Ramos (cell line): ENCODE measurements at regions not wholly inside any gene's neighbourhood (a gene's known extent, or its start where the extent isn't known, plus 50 kb on each side); places are given as distances from the start of the nearest gene placed in this dataset.

Experiments
- in situ Hi-C: fragments of 300-500 bp; cut with MboI; formaldehyde crosslinking; loops from one replicate; pipeline ENCODE4 v1.14.3; 2022; ENCODE audit warnings: low sequenced_read_pairs; ENCODE audit not compliant: unreplicated experiment

DNA sequence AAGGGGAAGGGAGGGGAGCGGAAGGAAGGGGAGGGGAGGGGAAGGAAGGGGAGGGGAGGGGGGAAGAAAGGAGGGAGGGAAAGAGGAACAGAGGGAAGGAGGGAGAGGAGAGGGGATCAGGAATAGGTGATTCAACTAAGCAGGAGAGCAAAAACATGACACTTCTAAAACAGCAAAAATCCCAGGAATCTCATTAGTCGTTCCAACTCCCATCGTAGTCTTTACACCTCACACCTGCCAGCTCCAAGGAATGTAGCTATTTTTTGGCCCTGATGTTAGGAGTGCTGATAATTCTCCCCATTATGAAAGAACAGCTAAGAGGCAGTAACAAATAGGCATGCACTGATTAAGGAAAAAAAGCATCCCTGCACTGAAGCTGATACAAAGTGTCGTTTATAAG lies 709.9 kb upstream of the PKDCC start:
- in situ Hi-C loops = no loop called here

DNA sequence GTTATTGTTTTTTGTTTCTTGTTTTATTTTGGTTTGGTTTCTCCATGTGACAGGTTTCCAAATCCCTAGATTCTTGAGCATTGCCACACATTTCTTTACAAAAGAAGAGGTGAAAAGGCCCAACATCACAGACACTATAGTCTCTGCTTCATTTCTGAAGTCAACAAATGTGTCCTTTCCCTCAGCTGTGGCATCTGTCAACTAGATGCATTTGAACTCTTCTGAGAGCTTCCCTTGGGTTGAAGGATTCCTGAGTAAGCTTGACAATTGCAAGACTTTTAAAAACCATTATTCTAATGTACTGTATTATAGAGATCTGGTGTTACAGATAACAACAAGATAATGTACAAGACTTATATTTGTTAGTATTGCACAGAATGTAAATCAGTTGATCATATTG lies 703.3 kb upstream of the PKDCC start:
- in situ Hi-C loops = no loop called here

DNA sequence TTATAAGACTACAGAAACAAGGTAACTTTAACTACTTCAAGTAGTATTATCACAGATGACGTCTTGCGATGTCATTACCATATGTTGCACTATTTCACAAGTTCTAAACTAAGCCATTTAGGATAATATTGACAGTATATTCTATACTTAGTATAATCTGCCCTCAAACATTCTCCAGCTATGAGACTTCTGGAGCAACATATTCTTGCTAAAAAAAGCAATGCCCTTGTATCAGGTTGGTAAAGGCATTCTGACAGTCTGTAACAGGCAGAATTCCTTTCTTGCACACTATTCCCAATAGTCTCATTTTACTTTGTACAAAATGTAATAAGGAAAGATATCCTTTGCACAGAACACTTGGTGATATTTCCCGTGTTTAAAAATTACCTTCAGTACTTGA lies 694.8 kb upstream of the PKDCC start:
- in situ Hi-C loops = no loop called here

DNA sequence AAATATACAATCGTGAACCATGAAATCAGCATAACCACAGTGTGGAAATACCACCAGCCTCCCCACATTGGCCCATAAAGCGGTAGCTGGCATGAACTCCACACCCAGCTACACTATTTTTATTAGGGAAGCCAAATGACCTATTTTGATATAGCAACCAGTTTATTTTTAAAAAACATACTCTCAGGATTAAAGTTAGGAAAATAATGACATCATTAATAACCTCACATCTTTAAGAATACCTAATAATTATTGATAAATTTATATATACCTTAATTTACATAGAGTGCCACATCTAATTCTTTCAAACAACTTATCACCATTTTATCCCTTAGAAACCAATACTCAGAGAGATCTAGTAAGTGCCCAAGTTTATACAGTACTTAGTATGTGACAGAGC lies 692.0 kb upstream of the PKDCC start:
- in situ Hi-C loops = no loop called here

DNA sequence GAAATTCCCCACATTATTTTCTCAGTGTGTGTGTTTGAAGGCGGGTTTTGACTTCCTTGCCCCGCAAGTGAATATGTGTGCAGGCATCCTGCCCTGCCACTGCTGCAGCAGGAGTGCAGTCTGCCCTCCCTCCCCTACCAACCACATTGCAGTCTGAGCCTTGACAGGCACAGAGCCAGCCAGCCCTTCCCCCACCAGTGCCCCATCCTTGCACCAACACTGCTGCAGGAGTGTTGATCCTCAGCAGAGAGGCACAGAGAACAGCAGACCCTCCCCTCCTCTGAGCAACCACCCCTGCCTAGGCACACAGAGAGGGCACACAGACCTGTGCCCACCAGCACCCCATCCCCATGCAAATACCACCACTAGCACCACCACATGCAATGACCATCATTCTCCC lies 683.0 kb upstream of the PKDCC start:
- in situ Hi-C loops = no loop called here

DNA sequence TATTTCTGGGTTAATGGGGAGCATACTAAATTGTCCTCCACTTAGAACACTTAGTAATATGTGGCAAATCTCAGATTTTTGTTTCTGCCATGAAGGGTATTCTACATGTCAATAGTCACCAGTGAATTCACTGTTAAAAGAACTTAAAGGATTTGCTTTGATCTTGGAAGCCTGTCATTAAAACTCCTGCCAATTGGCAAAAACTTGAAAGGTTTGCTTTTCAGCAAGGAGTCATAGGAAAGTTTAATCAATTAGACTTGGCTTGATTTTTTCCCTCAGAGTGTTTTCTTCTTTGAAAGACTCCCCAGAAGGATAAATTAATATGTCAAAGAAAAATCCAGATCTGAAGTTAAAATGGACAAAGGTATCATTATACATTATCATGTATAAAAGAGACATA lies 671.9 kb upstream of the PKDCC start:
- in situ Hi-C loops = no loop called here

DNA sequence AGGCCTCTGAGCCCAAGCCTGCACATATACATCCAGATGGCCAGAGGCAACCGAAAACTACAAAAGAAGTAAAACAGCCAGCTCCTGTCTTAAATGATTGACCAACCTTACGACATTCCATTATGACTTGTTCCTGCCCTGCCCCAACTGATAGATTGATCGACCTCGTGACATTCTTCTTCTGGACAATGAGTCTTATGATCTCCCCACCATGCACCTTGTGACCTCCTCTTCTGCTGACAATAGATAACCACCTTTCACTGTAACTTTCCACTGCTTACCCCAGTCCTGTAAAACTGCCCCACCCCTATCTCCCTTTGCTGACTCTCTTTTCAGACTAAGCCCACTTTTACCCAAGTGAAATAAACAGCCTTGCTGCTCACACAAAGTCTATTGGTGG lies 670.0 kb upstream of the PKDCC start:
- in situ Hi-C loops = no loop called here

DNA sequence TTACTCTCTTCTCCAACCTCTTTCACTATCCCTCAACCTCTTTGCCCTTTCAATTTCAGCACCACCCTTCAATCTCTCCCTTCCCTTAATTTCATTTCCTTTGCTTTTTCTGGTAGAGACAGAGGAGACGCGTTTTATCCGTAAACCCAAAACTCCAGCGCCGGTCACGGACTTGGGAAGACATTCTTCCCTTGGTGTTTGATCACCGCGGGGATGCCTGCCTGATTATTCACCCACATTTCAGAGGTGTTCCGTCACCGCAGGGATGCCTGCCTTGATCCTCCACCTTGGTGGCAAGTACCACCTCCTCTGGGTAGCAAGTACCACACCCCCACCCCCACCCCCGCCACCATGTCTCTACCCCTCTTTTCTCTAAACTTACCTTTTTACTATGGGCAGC lies 669.4 kb upstream of the PKDCC start:
- in situ Hi-C loops = no loop called here

DNA sequence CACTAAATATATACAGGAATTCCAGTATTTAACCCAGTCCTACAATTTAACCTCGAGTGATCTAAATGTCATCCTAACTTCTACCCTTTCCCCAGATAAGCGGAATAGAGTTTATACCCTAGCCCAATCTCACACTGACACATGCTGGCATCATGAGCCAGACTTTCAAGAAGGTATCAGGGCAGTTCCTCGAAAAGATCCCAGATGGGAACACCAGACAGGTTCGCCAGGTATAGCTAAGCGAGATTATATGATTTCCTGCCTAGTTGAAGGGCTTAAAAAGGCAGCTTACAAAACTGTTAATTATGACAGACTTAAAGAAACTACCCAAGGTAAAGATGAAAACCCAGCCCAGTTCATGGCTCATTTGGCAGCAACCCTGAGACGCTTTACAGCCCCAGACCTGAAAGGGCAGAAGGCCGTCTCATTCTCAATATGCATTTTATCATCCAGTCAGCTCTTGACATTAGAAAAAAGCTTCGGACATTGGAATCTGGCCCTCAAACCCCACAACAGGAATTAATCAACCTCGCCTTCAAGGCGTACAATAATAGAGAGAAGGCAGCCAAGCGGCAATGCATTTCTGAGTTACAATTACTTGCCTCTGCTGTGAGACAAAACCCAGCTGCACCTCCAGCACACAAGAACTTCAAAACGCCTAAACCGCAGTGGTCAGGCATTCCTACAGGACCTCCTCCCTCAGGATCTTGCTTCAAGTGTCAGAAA lies 668.2 kb upstream of the PKDCC start:
- in situ Hi-C loops = no loop called here

DNA sequence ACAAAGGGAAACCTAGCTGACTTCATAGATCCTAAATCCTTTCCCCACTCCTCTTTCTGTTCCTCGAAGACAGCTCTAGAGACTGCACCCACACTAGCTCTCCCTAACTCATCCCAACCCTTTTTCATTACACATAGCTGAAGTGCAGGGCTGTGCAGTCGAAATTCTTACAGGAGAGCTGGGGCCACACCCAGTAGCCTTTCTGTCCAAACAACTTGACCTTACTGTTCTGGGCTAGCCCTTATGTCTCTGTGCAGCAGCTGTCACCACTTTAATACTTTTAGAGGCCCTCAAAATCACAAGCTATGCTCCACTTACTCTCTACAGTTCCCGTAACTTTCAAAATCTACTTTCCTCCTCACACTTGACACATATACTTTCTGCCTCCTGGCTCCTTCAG lies 666.1 kb upstream of the PKDCC start:
- in situ Hi-C loops = no loop called here

DNA sequence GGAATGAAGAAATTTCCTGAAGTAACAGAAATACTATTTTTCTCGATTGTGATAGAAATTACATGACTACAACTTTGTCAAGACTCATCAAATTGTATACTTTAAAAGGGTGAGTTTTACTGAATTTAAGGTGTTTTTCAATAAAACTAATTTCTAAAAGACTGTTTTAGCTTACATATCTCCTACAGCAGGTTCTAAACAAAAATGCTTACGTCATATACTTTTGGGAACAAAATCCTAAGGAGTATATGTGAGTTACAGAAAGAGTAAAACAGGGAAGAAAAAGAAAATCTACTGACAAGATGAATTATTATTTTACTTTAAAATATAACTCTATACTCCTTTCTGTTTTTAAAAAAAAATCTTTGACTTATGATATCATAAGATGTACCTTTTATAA lies 660.3 kb upstream of the PKDCC start:
- in situ Hi-C loops = no loop called here

DNA sequence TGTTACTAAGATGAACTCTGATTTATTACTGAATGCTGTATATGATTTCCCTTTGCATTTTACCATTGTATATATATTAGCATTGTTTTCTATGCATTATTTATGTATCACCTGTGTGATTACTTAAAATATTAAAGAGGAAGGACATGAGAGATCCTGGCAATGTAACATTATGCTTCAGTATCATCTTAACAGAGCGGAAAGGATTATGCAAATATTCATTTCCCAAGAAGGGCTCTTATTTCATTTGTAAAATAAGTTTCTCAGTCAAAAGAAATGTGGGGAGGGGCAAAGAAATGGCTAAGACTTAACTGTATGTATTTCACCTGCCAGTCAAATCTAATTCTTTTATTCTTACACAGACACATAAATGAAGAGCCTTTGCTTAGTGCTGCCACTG lies 654.2 kb upstream of the PKDCC start:
- in situ Hi-C loops = no loop called here

DNA sequence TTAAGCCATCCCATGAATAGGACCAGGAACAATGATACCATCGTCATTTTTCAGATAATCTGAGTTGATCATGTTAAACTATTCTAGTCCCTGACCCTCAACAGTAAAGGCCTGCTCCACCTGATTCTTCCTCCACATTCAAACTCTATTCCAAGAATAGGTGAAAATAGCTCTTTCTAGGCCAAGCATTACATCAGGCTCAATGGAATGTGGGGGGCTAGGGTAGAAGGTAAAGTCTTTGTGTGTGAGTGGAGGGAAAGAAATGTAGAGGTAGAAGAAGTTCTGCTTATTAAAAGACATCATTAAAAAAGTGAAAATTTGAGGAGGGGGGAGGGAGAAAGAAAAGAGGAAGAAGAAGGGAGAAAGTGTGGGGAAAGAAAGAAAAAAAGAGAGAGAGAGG lies 653.3 kb upstream of the PKDCC start:
- in situ Hi-C loops = no loop called here

DNA sequence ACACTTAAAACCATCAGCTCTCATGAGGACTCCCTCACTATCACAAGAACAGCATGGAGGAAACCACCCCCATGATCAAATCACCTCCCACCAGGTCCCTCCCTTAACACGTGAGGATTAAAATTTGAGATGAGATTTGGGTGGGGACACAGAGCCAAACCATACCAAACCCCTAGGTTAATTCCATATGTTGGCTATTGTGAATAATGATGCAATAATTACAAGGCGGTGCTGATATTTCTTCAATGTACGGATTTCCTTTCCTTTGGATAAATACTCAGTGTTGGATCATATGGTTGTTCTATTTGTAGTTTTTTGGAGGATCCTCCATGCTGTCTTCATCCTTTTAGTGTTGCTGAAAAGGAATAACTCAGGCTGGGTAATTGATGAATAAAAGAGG lies 652.1 kb upstream of the PKDCC start:
- in situ Hi-C loops = no loop called here

DNA sequence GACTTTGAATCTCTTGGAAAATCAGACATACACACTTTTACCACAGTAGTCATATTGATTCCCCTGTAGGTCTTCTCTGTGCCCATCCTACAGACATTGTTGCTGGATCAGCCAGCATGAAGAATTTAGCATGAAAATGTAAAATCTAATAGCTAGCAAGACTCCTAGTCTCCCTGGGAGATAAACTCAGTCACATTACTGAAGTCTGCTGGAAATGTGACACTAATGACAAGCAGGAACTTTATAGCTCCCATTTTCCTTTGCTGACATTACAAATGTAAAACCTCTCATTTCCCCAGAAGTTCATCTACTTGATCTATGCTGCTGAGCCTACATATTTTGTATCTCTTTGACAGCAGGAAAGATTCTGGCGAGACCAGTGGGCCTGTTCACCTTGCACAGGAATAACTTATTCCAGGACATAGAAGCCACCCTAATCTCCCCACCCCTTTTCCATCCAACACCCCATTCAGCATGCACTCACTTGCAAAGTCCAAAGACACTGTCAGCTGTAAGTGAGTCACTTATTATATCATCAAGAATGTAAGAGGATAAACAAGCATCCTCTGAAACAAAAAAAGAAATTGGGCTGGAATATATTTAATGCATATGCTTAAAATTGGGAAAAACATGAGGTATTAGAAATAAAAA lies 648.3 kb upstream of the PKDCC start:
- in situ Hi-C loops = loop anchor here (25.0 kb wide), 1 partner anchor 388 kb away; no protein-coding TSS in a partner anchor

DNA sequence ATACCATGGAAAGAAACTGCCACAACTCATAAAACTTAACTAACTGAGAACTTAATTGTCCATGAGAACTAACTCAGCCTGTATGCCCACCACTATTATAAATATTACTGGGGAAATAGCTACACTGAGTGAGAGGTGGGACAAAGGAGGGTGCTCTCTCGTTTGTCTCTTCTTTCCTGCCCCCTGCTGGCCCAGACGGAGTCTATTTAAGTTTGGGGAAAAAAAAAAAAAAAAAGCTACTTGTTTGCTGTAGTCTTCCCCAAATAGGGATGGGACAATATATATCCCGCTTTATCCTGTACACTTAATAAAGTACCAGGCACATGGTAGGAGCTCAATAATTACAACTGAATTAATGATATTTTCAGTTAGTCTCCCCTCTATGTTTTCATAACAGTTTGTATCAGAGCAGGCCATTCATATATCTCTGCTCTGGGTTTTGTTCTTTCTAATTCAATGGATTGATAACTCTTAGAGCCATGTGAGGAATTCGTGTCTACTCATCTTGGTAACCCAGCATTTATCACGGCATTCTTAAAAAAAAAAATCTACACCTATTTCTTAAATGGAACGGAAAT lies 647.6 kb upstream of the PKDCC start:
- in situ Hi-C loops = loop anchor here (25.0 kb wide), 1 partner anchor 387 kb away; no protein-coding TSS in a partner anchor

DNA sequence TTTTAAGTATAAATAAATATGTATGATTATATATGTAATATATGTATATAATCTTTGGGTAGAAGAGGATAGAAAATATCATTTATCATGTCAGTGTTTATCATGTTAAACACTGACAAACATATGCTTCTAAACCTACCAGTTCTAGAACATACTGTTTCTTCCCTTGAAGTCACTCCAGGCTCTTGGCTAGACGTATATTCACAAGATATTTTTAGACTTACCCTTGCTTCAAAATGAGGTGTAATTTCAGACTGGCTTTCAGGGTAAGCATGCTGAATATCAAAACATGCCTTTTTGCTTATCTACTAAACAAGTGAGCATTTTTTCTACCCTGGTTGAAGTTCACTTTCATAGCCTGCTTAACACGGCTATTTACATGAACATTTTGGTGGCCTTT lies 642.4 kb upstream of the PKDCC start:
- in situ Hi-C loops = loop anchor here (25.0 kb wide), 1 partner anchor 382 kb away; no protein-coding TSS in a partner anchor

DNA sequence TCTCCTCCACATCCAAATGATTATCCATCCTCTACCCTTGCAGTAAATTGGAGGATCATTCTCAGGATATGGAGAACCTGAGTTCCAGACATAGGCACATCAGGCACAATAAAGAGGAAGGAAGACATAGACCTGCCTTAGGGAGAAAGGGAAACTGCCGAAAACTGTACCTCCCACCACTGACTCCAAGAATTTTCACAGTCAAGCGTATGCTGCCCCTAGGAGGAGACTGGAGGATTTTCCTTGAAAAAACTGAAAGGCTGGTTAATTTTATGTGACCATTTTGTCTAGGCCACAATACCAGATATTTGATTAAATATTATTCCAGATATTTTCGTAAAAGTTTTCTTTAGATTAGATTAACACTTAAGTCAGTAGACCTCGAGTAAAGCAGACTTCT lies 638.5 kb upstream of the PKDCC start:
- in situ Hi-C loops = loop anchor here (25.0 kb wide), 1 partner anchor 378 kb away; no protein-coding TSS in a partner anchor

DNA sequence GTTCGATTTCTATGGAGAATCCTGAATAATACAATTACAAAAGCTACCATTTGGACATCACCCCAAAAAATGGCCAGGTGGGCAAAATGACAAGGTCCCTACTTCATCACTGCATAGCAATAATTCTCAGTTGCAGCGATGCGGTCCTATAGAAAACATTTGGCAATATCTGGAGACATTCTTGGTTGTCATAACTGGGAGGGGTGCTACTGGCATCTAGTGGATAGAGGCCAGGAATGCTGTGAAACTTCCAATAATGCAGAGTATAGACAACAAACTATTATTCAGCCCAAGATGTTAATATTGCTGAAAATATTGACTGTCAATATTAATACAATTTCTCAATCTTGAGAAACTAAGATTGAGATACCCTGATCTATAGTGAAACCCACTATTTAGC lies 637.8 kb upstream of the PKDCC start:
- in situ Hi-C loops = loop anchor here (25.0 kb wide), 1 partner anchor 377 kb away; no protein-coding TSS in a partner anchor

DNA sequence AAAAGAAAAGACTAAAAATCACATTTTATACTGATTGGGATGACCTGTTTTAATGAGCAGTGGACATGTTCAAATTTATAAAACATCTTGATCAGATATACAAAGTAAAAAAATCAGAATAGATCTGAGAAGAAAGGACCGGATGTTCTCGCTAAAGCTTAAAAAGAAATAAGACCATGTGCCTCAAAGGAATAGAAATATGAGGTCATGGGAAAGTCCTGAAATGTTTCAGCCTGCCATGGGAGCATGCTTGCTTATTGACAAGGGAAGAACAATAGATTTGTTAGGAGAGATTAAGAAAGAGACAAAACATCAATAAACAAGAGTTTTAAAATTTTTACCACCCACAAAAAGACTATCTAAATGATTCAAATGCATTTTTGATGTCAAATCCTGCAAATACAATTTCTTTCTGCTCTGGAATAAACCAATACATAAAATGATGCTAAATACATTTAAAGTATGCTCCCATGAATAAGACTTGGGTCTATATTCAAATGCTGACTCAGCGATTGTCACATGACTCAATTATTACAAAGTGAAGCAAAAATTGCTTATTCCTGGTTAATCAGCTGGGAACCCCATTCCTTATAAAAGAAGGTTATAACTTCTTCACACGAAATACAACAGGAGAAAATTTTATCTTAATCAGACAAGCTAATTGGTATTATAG lies 633.9 kb upstream of the PKDCC start:
- in situ Hi-C loops = loop anchor here (25.0 kb wide), 1 partner anchor 373 kb away; no protein-coding TSS in a partner anchor
